ENCODE measurements at regions not wholly inside any gene's neighbourhood (a gene's known extent, or its start where the extent isn't known, plus 50 kb on each side); places are given as distances from the start of the nearest gene placed in this dataset.

DNA sequence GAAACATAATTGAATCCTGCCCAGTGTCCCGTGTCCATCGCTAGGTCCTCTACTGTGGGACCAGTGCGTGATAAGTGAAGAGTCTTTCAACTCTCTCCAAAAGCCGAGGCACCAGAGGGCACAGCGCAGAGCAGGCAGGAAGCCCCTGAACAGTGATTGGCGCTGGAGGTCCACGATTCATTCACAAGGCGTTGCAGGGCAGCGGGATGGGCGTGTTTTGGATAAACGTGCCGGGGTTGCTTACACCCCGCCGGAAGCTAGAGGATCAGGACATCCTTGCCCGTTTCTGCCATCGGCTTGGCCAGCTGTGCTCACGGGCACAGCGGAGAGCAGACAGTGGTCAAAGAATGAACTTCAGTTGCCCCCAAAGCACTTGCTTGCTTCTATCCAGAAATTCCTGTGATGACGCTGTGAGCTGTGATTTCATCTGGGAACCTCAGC lies 86.0 kb upstream of the PFKP start:
- DNase-seq (ENCODE audit: low read depth): no peak

DNA sequence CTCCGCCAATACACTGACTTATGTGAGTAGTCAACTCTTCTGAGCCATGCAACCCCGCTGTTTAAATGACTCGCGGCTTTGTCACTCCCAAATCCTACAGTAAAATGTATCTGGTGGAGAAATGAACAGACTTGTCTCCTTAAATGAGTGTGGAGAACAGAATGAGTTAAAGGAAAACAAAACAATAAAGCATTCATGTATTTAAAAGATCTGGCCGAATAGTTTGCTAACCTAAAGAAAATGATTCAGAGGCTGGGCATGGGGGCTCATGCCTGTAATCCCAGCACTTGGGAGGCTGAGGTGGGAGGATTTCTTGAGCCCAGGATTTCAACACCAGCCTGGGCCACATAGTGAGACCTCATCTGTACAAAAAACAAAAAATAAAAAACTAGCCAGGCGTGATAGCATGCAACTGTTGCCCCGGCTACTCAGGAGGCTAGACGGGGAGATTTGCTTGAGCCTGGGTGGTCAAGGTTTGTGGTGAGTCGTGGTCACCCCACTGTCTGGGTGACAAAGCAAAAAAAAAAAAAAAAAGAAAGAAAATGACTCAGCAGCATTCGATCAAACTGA lies 86.5 kb upstream of the PFKP start:
- no peak for DNase-seq (ENCODE audit: low read depth)

DNA sequence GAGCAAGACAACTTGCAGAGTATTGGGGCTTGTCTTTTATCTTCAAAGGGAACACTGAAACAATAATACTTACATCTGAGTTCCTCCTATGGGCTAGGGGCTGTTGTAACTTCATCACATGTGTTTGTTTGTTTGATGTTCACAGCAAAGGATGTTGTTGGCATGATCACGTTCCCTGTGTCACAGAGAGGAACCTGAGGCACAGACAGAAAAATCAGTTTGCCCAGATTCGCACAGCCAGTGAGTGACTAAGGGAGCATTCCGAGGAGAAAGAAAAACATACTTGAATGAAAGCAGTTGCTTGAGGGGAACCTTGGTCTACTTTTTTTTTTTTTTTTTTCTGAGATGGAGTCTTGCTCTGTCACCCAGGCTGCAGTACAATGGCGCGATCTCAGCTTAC lies 87.2 kb upstream of the PFKP start:
- no peak for DNase-seq (ENCODE audit: low read depth)

DNA sequence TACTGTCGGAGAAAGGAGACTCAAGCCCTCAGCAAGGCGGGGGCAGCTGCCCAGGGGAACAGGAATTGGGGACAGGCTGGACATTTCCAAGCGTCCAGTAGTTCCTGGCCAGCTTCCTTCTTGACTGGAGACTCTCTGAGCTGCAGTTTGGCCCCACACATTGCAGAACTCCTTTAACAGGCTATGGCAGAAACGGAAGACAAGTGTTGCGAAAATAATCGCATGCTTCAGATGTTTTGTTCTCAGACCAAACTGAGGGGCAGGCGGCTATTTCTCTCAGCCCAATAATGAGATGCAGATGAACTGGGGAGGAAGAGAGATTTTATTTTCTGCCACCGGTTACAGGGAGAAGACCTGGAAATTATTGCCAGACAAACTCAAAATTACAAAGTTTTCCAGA lies 88.0 kb upstream of the PFKP start:
- no peak for DNase-seq (ENCODE audit: low read depth)

DNA sequence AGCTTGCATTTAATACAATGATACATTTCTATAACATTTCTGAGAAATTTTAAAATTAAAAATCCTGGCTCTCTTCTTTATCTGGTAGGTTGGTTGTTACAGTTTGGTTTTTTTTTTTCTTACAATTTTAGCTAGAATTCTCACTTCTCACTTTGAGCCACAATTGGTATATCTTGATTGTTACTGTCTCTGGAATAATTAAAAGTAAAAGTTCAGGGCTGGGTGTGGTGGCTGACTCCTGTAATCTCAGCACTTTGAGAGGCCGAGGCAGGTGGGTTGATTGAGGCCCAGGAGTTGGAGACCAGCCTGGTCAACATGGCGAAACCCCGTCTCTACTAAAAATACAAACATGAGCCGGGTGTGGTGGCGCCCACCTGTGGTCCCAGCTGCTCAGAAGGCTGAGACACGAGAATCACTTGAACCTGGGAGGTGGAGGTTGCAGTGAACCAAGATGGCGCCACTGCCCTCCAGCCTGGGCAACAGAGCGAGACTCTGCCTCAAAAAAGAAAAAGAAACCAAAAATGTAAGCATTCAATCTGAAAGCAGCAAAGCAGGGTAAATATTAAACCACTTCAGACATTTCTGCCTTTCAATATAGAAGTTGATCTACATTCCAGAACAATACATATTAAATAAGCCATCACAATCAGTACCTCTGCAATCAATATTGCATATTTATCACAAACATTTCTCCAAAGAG lies 88.6 kb upstream of the PFKP start:
- no peak for DNase-seq (ENCODE audit: low read depth)

DNA sequence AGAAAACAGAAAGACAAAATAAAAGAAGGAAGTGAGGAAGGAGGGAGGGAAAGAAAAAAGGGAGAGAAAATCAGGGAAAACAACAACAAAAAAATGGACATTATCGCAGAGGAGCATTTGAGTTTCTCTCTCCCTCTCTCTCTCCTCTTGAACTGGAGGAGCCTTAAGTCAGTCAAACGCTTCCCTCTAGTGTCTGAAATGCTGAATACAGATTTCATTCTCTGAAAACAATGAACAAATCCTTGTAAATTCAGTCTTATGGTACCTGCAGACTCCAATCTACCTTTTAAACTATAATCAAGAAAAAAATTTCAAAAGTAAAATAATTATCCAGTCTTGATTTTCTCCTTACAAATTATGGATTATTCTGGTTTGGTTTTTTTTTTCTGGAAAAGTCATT lies 89.2 kb upstream of the PFKP start:
- DNase-seq (ENCODE audit: low read depth): no peak

DNA sequence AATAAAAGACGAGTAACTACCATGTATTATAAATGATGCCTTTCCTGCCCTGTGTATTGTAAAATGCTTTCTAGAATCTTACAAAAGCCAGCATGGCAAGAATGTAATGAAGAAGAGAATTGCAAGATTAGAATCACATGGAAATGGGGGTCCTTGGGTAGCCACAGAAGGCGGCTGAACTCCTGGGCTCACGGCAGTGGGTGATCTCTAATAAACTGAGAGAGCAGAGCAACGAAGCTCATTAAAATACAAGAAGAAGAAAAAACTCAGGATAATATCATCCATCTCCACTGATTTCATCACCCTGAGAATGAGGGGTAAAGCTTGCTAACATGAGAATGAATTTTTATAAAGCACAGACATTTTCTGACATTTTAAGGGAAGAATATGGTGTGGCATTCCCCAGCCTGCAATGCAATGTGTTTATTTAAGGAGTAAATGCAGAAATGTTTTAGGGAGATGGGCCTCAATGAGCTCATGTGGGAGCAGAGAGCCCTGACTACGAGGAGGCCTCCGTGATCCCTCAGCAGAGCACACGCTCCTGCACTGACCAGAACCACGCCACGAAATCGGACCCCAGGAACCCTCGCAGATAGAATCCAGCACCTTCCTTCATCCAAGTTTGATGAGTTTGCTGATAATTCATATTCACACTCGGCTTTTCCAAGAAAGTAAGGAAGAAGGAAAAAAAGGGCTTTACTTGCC lies 92.7 kb upstream of the PFKP start:
- DNase-seq (ENCODE audit: low read depth): no peak

DNA sequence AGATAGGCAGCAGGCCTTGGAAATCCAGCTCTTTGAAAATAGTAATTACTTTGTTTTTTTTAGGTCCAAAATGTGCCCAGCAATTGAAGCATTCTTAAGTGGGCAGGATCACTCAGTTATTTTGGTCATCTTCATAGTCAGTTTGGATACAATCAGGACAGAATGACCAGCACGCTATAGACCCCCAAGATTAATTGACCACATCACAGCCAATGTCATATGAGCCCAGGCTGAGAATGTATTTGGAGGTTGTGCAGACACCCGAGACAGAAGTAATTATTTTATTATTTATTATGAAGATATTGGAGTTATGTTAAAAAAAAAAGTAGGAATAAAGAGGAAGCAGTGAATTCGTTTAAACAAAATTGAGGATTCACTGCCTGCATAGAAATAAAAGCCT lies 93.3 kb upstream of the PFKP start:
- DNase-seq (ENCODE audit: low read depth): no peak

DNA sequence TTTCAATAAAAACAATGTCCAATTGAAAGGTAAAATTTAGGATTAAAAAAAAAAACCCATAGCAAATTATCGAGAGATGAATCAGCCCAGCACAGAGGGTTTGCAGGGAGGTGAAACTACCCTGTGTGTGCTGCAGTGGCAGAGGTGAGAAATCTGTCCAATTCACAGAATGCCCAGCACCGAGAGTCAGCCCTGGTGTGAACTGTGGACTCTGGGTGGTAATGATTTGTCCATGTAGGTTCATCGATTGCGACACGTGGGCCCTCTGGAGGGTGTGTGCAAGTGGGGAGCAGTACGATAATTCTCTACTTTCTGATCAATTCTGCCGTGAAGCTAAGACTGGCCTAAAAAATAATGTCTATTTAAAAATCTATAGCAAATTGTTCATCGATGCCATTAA lies 94.5 kb upstream of the PFKP start:
- no peak for DNase-seq (ENCODE audit: low read depth)

DNA sequence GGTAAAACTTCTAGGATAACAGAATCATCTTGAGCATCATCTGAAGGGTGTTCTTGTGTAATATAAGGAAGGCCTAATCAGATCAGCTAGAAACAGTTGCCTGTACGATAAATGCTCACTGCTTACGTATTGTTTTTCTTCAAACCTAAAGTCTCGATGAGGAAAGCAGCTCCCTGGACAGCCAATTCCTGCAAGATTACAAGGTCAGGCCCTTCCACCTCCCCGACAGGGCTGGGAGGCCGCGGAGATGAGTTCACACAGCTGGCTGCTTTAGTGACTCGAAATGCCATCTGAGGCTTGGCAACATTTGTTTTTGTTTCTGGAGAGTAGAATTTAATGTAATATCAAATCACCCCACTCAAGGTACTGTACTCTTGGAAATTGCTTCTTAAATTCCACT lies 95.1 kb upstream of the PFKP start:
- DNase-seq (ENCODE audit: low read depth): no peak

DNA sequence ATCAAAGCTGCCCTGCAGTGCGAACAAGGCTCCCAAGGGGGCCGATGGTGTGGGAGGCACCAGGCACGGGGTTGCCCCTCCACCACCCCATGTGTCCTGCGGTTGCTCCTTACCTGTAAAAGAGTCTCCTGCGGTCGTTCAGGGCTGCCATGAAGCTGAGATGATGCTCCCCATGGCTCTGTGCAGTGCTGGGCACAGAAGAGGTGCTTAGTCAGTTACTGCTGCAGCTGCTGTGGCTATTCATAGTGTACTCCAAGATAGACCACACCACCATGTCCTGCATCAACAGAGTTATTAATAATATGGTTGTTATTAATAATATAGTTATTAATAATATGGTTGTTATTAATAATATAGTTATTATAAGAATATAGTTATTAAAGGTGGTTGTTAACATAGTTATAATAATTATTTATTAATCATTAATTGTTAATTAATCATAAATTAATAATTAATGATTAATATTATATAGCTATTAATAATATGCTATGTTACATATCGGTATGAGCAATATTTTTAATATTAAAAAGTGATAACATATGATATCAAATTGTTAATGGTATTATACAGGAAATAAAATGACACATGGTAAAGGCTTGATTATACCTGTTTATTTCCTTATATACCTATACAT lies 97.0 kb upstream of the PFKP start:
- DNase-seq (ENCODE audit: low read depth): no peak

DNA sequence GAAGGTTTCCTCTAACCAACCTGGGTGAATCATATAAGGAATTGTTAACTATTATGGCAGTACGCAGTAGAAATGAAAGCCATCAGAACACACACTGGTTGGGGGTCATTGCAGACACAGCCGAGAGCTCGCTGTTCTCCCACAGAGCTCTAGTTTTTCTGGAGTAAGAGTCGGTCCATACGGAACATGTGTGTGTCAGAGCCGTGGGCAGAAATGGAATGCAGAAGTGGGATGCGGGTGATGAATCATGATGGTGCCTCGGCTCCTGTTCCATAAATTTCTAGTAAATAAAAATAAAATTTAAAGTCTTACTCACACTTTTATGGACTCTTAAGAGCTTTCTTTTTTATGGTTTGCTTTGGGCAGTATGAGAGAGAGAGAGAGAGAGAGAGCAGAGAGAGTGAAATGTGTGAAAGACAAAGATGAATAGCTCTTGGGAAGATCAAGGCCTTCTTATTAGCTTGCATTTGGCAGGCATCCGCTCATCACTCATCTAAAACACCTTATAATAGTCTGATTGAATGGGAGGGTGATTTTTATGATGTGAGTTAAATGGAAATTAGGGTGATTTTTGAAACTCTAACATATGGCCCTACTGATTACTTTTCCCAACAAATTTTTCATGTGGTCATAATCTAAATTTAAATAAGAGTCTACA lies 98.8 kb upstream of the PFKP start:
- peak; percentile 51 for DNase-seq (ENCODE audit: low read depth)

DNA sequence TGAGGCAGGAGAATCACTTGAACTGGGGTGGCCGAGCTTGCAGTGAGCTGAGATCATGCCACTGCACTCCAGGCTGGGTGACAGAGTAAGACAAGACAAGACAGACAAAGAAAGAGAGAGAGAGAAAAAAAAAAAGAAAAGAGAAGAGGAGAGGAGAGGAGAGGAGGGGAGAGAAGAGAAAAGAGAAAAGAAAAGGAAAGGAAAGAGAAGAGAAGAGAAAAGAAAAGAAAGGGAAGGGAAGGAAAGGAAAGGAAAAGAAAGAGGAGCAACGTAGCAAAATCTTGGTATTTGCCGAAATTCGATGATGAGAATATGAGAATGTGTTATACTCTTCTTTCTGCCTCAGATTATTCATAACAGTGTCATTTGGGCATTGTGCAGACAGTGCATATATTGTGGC lies 101.2 kb upstream of the PFKP start:
- no peak for DNase-seq (ENCODE audit: low read depth)

DNA sequence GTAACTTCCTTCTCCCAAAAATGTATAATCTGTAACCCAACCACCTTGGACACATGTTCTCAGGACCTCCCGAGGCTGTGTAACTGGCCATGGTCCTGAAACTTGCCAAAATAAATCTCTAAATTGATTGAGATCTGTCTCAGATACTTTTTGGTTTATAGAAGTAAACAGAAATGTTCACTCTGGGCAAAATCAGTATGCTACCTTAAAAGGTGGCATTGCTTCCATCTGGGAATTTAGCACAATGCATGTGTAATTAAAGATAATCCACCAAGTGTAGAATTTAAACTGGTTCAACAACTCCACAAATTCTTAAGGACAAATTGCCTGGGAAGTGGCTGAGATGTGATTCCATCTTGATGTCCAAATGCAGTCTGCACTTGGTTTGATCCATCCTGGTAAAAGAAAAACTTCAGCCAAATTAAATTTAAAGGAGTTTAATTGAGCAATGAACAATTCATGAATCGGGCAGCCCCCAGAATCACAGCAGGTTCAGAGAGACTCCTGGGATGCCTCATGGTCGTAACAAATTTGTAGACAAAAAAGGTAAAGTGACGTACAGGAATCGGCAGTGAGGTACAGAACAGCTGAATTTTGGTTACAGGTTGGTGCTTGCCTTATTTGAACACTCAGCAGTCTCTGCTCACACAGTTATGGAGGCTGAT lies 102.6 kb upstream of the PFKP start:
- no peak for DNase-seq (ENCODE audit: low read depth)

DNA sequence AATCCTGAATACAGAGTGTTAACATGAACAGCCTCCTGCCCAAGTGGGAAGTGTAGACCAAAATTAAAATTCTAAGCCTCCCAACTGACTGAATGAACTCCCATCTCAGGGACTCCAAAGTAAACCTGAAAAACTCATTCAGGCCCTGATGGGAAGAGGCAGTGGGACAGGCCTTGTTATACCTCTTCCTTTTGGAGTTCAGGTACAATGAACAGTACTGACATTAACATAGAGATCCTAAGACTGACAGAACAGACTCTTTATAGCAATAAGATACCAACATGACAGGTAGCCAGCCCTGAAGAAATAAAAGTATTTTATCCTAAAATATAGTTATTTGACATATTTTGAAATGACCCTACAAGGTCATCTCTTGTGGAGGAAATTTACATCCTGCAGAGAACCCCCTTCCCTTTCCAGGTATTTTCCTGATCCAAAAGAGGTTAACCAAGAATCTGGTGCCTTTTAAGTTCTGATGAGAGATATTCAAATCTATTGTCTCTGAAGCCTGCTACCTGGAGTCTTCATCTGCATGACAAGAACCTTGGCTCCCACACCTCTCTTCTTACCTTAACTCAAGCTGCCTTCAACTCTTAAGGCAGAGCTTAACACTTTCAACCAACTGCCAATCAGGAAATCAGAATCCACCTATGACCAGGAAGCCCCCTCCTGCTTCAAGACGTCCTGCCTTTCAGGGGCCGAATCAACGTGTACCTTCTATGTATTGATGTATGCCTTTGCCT lies 103.3 kb upstream of the PFKP start:
- DNase-seq (ENCODE audit: low read depth): no peak

DNA sequence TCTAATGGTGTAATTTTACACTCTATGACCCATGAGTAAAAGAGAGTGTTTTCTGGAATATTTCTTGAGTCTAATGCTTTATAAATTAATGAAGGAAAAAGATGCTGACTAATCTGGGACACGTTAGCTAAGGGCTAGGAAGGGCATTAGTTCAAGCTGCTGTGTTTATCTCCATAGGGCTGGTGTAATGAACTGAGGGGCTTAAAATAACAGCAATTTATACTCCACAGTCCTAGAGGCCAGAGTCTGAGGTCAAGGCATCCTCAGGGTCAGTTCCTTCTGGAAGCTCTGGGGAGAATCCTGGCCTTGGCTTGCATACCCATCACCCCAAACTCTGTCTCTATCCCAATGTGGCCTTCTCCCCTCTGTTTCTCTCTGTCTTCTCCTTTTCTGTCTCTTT lies 105.2 kb upstream of the PFKP start:
- DNase-seq (ENCODE audit: low read depth): no peak

DNA sequence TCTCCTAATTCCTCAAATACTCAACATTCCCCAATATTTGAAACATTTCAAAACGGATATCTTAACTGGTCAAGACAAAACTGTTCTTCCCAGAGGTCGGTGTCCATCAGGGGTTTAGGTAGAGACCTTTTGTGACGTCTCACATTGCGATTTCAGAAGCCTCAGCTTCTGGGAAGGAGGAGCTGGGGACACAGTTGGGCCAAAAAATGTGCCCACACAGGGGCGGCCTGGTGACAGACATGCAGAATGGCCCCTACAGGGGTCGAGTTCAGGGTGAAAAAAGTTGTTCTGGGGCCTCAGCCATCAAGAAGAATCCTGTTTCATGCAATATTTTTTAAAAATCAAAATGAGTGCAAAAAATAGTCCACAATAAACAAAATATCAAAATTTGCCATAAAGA lies 108.7 kb upstream of the PFKP start:
- no peak for DNase-seq (ENCODE audit: low read depth)

DNA sequence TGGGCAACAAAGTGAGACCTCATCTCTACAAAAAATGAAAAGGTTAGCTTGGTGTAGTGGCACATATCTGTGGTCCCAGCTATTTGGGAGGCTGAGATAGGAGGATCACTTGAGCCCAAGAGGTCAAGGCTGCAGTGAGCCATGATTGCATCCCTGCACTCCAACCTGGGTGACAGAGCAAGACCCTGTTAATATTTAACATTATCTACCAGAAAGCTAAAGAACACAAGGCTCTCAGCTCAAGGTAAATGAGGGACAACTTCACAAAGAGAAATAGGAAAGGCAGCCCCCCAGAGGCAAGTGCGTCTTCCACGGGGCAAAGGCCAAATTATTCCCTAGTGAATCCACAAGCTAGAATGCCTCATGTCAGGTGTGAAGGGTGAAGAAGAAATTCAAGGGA lies 109.6 kb upstream of the PFKP start:
- no peak for DNase-seq (ENCODE audit: low read depth)

DNA sequence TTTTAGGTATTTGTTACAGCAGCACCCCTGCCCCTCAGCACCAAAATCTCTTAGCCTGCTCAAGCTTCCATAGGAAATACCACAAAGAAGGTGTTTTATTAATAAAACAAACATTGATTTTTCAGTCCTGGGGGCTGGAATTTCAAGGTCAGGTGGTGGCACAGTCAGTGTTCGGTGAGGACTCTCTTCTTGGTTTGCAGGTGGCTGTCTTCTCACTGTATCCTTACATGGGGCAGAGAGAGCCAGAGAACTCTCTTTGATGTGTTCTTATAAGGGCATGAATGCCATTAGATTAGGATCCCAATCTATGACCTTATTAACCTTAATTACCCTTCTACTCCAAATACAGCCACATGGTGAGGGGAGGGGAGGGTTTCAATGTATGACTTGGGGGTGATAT lies 112.3 kb upstream of the PFKP start:
- DNase-seq (ENCODE audit: low read depth): no peak

DNA sequence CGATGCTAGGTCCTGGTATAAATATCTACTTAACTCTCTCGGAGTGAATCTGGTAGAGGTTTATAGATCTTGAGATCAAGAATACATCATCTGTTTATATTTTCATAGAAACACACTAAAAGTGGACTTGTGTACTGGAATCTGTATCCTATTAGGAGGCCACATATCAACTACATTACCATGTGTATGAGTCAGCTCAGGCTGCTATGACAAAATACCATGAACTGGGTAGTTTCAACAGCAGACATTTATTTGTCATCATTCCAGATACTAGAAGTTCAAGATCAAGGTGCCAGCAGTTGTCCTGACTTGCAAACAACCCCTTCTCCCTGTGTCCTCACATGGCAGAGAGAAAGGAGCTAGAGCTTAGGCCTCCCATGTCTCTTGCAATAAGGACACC lies 113.9 kb upstream of the PFKP start:
- DNase-seq (ENCODE audit: low read depth): no peak

DNA sequence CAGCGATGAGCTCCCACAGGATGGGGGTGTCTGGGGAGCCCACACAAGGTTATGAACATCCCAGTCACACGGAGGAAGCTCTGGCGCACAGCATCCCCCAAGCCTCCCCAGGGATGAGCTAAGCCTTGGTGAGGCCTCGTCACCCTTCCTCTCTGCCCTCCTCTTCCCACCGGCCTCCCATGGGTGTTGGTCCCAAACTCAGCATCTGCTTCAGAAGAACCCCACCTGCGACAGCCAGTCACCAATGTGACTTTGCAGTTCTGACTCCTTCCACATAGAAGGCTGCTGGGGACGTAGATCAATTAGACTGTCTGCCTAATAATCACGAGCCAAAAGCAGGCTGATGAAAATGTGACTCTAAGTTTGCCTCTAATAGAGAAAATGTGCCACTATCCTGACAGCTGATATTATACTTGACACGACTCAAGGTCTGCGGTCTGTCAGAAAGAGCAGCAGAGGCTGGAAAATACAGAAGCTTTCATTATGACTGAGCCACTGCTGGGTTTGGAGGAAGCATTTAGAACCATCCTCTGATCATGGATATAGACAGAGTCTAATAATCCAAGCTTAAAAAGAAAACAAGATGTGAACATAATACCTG lies 116.0 kb upstream of the PFKP start:
- no peak for DNase-seq (ENCODE audit: low read depth)

All from GM04504 (cell line).